Testis (tissue), 2 donors: ENCODE measurements at regions not wholly inside any gene's neighbourhood (a gene's known extent, or its start where the extent isn't known, plus 50 kb on each side); places are given as distances from the start of the nearest gene placed in this dataset.
"Not testable (repeated sequence)": the region's sequence is repeated elsewhere in the genome, so short reads cannot be mapped to it uniquely, and the experiment has no call there.

Source experiments
- DNase-seq: peaks from one replicate; pipeline ENCODE4 v3.0.0-alpha.2; 2019
- H3K27ac ChIP-seq, 2 donors: fragments of 200-600 bp; sonication (generic); one replicate each; pipeline ENCODE4 v1.5.1; 2019
- H3K27me3 ChIP-seq: fragments of 200-600 bp; sonication (generic); one replicate; pipeline ENCODE4 v1.5.1; 2019
- H3K36me3 ChIP-seq: fragments of 200-600 bp; sonication (generic); one replicate; pipeline ENCODE4 v1.5.1; 2017; ENCODE audit warnings: low read depth; ENCODE audit errors: missing control alignments
- H3K4me1 ChIP-seq: fragments of 200-600 bp; sonication (generic); one replicate; pipeline ENCODE4 v1.5.1; 2019
- H3K4me3 ChIP-seq, 2 donors: fragments of 200-600 bp; sonication (generic); one replicate each; pipeline ENCODE4 v1.5.1; 2017 to 2019
- H3K9me3 ChIP-seq: fragments of 200-600 bp; sonication (generic); one replicate; pipeline ENCODE4 v1.5.1; 2017
- POLR2A ChIP-seq: fragments of 450-650 bp; IDR thresholded peaks from one replicate; pipeline ENCODE4 v1.6.1; 2017; ENCODE audit warnings: antibody characterized with exemption, mild to moderate bottlenecking, moderate library complexity
- WGBS, 2 donors: methylation state at CpG; one replicate each; pipeline ENCODE4 v1.1.5; 2018; 5-methylcytosine and 5-hydroxymethylcytosine counted together
- intact Hi-C: fragments of 100-400 bp; cut with DNase I; formaldehyde crosslinking; loops from one replicate; pipeline ENCODE4 v1.15.1; 2023; ENCODE audit warnings: low total_unique reads
- TF ChIP-seq, protein P1 (sequence below), 3 experiments: fragments of 450-650 bp in 2 of 3; fragments of 200-600 bp in 1 of 3; sonication (generic) in 1 of 3; IDR thresholded peaks; one replicate each; pipeline ENCODE4 v1.5.1; 2016 to 2019; ENCODE audit warnings: antibody characterized with exemption in 3 of 3, mild to moderate bottlenecking in 2 of 3, moderate library complexity in 1 of 3

- Histone ChIP-seq H3K9me3 (no peaks in the 10 kb centered on the region), H3K36me3 (no peaks in the 10 kb centered on the region), H3K4me1 (no peaks in the 10 kb centered on the region), H3K4me3 (no peak overlapping the region), H3K27ac (no peak overlapping the region), H3K27me3 (no peaks in the 10 kb centered on the region)
- TF ChIP-seq, protein P1, sequence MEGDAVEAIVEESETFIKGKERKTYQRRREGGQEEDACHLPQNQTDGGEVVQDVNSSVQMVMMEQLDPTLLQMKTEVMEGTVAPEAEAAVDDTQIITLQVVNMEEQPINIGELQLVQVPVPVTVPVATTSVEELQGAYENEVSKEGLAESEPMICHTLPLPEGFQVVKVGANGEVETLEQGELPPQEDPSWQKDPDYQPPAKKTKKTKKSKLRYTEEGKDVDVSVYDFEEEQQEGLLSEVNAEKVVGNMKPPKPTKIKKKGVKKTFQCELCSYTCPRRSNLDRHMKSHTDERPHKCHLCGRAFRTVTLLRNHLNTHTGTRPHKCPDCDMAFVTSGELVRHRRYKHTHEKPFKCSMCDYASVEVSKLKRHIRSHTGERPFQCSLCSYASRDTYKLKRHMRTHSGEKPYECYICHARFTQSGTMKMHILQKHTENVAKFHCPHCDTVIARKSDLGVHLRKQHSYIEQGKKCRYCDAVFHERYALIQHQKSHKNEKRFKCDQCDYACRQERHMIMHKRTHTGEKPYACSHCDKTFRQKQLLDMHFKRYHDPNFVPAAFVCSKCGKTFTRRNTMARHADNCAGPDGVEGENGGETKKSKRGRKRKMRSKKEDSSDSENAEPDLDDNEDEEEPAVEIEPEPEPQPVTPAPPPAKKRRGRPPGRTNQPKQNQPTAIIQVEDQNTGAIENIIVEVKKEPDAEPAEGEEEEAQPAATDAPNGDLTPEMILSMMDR (IDR thresholded peaks at IDR 0.05) = no peak
- TF ChIP-seq POLR2A = no peak
- intact Hi-C loops = no loop called here
- no peak for DNase-seq
- 54 to 68% methylated on average over 2 of the region's 2 CpGs for WGBS, 2 donors
Measured at GRCh38 chr10:20492447-20492846, 404.7 kb downstream of the NEBL start.

DNA sequence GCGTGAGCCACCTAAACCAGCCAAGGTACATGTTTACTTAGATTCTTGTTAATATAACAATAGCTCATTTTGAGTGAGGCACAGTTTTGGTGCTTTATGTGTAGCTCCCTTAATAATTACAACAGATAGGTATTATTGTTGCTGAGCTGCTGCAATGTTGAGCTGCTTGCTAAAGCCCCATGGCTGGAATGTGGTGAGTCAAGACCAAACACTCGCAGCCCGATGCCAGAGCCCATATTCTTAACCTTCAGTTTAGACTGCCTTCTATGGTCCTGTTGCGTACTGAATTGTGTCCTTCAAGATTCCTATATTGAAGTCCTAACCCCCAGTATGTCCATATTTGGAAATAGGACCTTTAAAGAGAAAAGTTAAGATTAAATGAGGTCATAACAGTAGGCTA is 407.1 kb downstream of the NEBL start:
- H3K27ac ChIP-seq = no peak overlapping the region
- intact Hi-C loops = no loop called here
- no peaks in the 10 kb centered on the region for H3K9me3 ChIP-seq
- H3K4me1 ChIP-seq = no peaks in the 10 kb centered on the region
- TF ChIP-seq, protein P1 (IDR thresholded peaks at IDR 0.05) = no peak
- TF ChIP-seq POLR2A = no peak
- no peak for DNase-seq
- 93 to 96% methylated on average over 4 of the region's 4 CpGs for WGBS, 2 donors
- no peak overlapping the region for H3K4me3 ChIP-seq
- H3K27me3 ChIP-seq = no peaks in the 10 kb centered on the region
- H3K36me3 ChIP-seq = no peaks in the 10 kb centered on the region

DNA sequence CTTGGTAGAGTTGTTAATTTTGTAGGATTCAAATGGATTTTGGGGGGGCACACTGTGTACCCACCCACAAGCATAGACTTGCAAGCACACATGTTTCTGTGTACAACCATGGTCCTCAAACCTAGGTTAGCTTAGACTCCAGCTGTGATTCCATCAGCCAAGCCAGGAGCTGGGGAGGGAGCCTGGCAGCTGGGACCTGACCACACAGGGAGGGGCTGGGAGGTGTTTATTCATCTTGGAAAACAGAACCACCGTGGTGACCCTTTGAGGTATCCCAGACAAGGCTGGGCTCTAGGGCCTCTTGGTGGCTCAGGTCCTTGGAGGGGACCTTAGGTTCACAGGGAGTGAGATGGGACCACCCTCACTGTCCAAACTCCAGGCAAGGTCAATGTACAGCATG is 410.3 kb downstream of the NEBL start:
- Histone ChIP-seq H3K4me1 (no peaks in the 10 kb centered on the region), H3K27me3 (no peaks in the 10 kb centered on the region), H3K9me3 (no peaks in the 10 kb centered on the region), H3K4me3 (no peak overlapping the region), H3K36me3 (no peaks in the 10 kb centered on the region), H3K27ac (no peak overlapping the region)
- no peak for TF ChIP-seq POLR2A
- TF ChIP-seq, protein P1 (IDR thresholded peaks at IDR 0.05) = no peak
- no peak for DNase-seq
- 70 to 71% methylated on average over 1 of the region's 1 CpG for WGBS, 2 donors
- intact Hi-C loops = no loop called here

GRCh38 chr10:20485554-20485953 is 411.6 kb downstream of the NEBL start:
- no peak overlapping the region for H3K4me3 ChIP-seq
- no peaks in the 10 kb centered on the region for H3K9me3 ChIP-seq
- intact Hi-C loops = no loop called here
- 65 to 72% methylated on average over 3 of the region's 3 CpGs for WGBS, 2 donors
- no peaks in the 10 kb centered on the region for H3K36me3 ChIP-seq
- DNase-seq = no peak
- no peak for TF ChIP-seq POLR2A
- TF ChIP-seq, protein P1 (IDR thresholded peaks at IDR 0.05) = no peak
- no peak overlapping the region for H3K27ac ChIP-seq
- H3K4me1 ChIP-seq = no peaks in the 10 kb centered on the region
- H3K27me3 ChIP-seq = no peaks in the 10 kb centered on the region

DNA sequence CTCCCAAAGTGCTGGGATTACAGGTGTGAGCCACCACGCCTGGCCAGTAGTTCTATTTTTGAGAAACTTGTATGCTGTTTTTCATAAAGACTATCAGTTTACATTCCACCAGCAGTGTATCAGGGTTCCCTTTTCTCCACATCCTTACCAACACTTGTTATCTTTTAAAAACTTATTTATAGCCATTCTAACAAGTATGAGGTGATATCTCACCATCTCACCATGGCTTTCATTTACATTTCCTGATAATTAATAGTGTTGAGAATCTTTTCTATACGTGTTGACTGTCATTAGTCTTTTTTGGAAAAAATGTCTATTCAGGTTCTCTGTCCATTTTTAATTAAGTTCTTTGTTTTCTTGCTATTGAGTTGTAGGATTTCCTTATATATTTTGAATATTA is 416.1 kb downstream of the NEBL start:
- intact Hi-C loops = no loop called here
- Histone ChIP-seq H3K4me1 (no peaks in the 10 kb centered on the region), H3K27ac (no peak overlapping the region), H3K27me3 (no peaks in the 10 kb centered on the region), H3K36me3 (no peaks in the 10 kb centered on the region), H3K9me3 (no peaks in the 10 kb centered on the region), H3K4me3 (no peak overlapping the region)
- DNase-seq = no peak
- WGBS, 2 donors = 88 to 92% methylated on average over 2 of the region's 2 CpGs
- TF ChIP-seq, protein P1 (IDR thresholded peaks at IDR 0.05) = no peak
- TF ChIP-seq POLR2A = no peak

- DNase-seq, intact Hi-C loops, H3K27me3 ChIP-seq, H3K4me1 ChIP-seq, H3K36me3 ChIP-seq, H3K27ac ChIP-seq, H3K4me3 ChIP-seq, H3K9me3 ChIP-seq: not testable (repeated sequence)
- WGBS, 2 donors = 91 to 93% methylated on average over 1 of the region's 1 CpG
Measured at GRCh38 chr10:20480575-20480974, 416.5 kb downstream of the NEBL start.
